ENCODE measurements at regions not wholly inside any gene's neighbourhood (a gene's known extent, or its start where the extent isn't known, plus 50 kb on each side); places are given as distances from the start of the nearest gene placed in this dataset.

DNA sequence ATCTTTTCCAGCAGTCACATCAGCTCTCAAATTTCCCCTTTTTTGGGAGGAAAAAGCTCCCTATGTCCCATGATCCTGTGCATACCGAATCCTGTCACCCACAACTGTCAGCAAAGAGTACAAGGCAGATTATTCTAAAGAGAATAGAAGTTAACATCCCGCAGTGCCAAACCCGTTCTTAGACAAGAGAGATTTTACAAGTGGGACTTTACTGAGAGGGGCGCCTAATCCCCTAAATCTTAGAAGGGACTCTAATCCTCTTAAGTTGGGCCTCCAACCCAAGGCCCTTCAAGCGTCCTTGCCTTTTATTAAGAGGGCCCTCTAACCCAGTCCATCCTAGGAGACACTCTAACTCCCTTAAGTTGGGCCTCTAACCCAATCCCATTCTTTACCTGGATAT is 193.9 kb downstream of the CPXCR1 start:
- TF ChIP-seq CTCF (IDR thresholded peaks at IDR 0.05) (no peak), POLR2A (IDR thresholded peaks at IDR 0.05) (no peak)
